Esophagus muscularis mucosa (tissue), 4 donors: ENCODE measurements at regions not wholly inside any gene's neighbourhood (a gene's known extent, or its start where the extent isn't known, plus 50 kb on each side); places are given as distances from the start of the nearest gene placed in this dataset.

Experiments
- DNase-seq: peaks from one replicate; pipeline ENCODE4 v3.0.0-alpha.2; 2017; ENCODE audit errors: extremely low spot score
- H3K27ac ChIP-seq, 4 donors: fragments of 200-600 bp; sonication (generic); replicated peaks in 1 of 4; 1 replicate in 3 of 4; 2 replicates in 1 of 4; pipeline ENCODE4 v1.5.1; 2016 to 2019; ENCODE audit warnings: mild to moderate bottlenecking in 1 of 4
- H3K27me3 ChIP-seq, 4 donors: fragments of 200-600 bp; sonication (generic); one replicate each; pipeline versions ENCODE4 v1.5.1 to v1.6.0; 2016 to 2019
- H3K36me3 ChIP-seq, 4 donors: fragments of 200-600 bp; sonication (generic); one replicate each; pipeline ENCODE4 v1.5.1; 2016 to 2019
- H3K4me1 ChIP-seq, 4 donors: fragments of 200-600 bp; sonication (generic); one replicate each; pipeline ENCODE4 v1.5.1; 2016 to 2019
- H3K4me3 ChIP-seq, 4 donors: fragments of 200-600 bp; sonication (generic); 1 replicate in 2 of 4; 2 replicates in 2 of 4; pipeline ENCODE4 v1.5.1; 2016 to 2019; ENCODE audit warnings: mild to moderate bottlenecking in 4 of 4, moderate library complexity in 1 of 4
- H3K9me3 ChIP-seq, 4 donors: fragments of 200-600 bp; sonication (generic); 1 replicate in 3 of 4; 2 replicates in 1 of 4; pipeline ENCODE4 v1.5.1; 2016 to 2019
- EP300 ChIP-seq: sonication (generic); formaldehyde crosslinking; IDR thresholded peaks from one replicate; pipeline ENCODE4 v1.6.1; 2017; ENCODE audit warnings: antibody characterized with exemption
- POLR2A ChIP-seq: fragments of 450-650 bp; IDR thresholded peaks from one replicate; pipeline ENCODE4 v1.6.1; 2017; ENCODE audit warnings: antibody characterized with exemption, moderate library complexity, mild to moderate bottlenecking, low read depth
- POLR2AphosphoS5 ChIP-seq, 2 donors: sonication (generic); formaldehyde crosslinking; IDR thresholded peaks; one replicate each; pipeline ENCODE4 v1.6.1; 2017; ENCODE audit warnings: antibody characterized with exemption in 2 of 2
- WGBS: methylation state at CpG from one replicate; pipeline ENCODE4 v1.1.5; 2018; 5-methylcytosine and 5-hydroxymethylcytosine counted together
- intact Hi-C: fragments of 100-400 bp; cut with DNase I; formaldehyde crosslinking; loops from one replicate; pipeline ENCODE4 v1.15.1; 2023
- TF ChIP-seq, protein P1 (sequence below), 3 experiments: fragments of 200-600 bp in 2 of 3; fragments of 450-650 bp in 1 of 3; sonication (generic) in 2 of 3; IDR thresholded peaks; one replicate each; pipeline ENCODE4 v1.5.1; 2017 to 2019; ENCODE audit warnings: antibody characterized with exemption in 3 of 3, mild to moderate bottlenecking in 2 of 3, moderate library complexity in 1 of 3

DNA sequence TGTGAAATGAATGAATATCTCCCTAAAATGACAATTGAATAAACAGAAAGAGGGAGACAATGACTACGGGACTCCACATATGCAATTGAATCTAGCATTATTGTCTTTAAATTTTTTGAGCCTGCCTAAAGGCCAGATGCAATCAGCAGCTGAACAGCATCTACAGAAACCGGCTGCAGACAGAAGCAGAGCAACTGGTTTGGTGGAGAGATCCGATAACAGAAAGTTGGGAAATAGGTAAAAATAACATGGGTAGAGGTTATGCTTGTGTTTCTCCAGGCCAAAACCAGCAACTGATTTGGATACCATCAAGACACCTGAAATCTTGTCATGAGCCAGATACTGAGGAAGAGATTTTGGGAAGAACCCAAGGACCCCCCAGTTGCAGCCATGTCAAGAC, 146.6 kb downstream of the ZNF33B start:
- WGBS = 90% methylated on average over 3 of the region's 3 CpGs

GRCh38 chr10:42491001-42491592, 147.3 kb downstream of the ZNF33B start:
- H3K27ac ChIP-seq = no peak overlapping the region
- intact Hi-C loops = no loop called here

More for the DNA sequence above, 146.6 kb downstream of the ZNF33B start:
- Histone ChIP-seq H3K27me3 (no peaks in the 10 kb centered on the region), H3K4me3 (no peak overlapping the region), H3K4me1 (no peaks in the 10 kb centered on the region), H3K36me3 (no peaks in the 10 kb centered on the region), H3K9me3 (no peaks in the 10 kb centered on the region), H3K27ac (no peak overlapping the region)
- intact Hi-C loops = no loop called here
- TF ChIP-seq POLR2AphosphoS5 (IDR thresholded peaks at IDR 0.05) = no peak
- TF ChIP-seq, protein P1, sequence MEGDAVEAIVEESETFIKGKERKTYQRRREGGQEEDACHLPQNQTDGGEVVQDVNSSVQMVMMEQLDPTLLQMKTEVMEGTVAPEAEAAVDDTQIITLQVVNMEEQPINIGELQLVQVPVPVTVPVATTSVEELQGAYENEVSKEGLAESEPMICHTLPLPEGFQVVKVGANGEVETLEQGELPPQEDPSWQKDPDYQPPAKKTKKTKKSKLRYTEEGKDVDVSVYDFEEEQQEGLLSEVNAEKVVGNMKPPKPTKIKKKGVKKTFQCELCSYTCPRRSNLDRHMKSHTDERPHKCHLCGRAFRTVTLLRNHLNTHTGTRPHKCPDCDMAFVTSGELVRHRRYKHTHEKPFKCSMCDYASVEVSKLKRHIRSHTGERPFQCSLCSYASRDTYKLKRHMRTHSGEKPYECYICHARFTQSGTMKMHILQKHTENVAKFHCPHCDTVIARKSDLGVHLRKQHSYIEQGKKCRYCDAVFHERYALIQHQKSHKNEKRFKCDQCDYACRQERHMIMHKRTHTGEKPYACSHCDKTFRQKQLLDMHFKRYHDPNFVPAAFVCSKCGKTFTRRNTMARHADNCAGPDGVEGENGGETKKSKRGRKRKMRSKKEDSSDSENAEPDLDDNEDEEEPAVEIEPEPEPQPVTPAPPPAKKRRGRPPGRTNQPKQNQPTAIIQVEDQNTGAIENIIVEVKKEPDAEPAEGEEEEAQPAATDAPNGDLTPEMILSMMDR (IDR thresholded peaks at IDR 0.05) = no peak
- no peak for TF ChIP-seq EP300
- TF ChIP-seq POLR2A = no peak
- DNase-seq = no peak

DNA sequence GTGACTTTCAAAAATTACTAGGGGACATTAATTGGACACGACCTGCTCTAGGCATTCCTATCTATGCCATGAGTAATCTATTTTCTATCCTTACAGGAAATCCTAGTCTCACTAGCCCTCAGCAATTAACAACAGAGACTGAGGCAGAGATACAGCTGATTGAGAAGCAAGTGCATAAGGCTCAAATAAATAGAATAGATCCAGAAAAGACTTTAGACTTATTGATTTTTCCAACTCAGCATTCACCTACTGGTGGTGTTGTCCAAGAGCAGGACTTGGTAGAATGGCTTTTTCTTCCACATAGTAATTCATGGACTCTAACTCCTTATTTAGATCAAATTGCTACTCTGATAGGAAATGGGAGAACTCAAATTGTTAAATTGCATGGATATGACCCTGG, 148.0 kb downstream of the ZNF33B start:
- no peak for DNase-seq
- Histone ChIP-seq H3K4me1 (no peaks in the 10 kb centered on the region), H3K4me3 (no peak overlapping the region), H3K9me3 (no peaks in the 10 kb centered on the region), H3K27me3 (no peaks in the 10 kb centered on the region), H3K27ac (no peak overlapping the region), H3K36me3 (no peaks in the 10 kb centered on the region)
- 38% methylated on average over 1 of the region's 1 CpG for WGBS
- intact Hi-C loops = no loop called here
- TF ChIP-seq POLR2A (no peak), EP300 (no peak), POLR2AphosphoS5 (IDR thresholded peaks at IDR 0.05) (no peak)

More at GRCh38 chr10:42491001-42491592, 147.3 kb downstream of the ZNF33B start:
- WGBS = 66% methylated on average over 2 of the region's 2 CpGs
- H3K27me3 ChIP-seq = no peaks in the 10 kb centered on the region
- DNase-seq = no peak
- no peaks in the 10 kb centered on the region for H3K36me3 ChIP-seq
- H3K9me3 ChIP-seq = no peaks in the 10 kb centered on the region
- TF ChIP-seq POLR2AphosphoS5 (IDR thresholded peaks at IDR 0.05) (no peak), EP300 (no peak), POLR2A (no peak)
- TF ChIP-seq, protein P1 (IDR thresholded peaks at IDR 0.05) = no peak
- no peak overlapping the region for H3K4me3 ChIP-seq
- no peaks in the 10 kb centered on the region for H3K4me1 ChIP-seq

DNA sequence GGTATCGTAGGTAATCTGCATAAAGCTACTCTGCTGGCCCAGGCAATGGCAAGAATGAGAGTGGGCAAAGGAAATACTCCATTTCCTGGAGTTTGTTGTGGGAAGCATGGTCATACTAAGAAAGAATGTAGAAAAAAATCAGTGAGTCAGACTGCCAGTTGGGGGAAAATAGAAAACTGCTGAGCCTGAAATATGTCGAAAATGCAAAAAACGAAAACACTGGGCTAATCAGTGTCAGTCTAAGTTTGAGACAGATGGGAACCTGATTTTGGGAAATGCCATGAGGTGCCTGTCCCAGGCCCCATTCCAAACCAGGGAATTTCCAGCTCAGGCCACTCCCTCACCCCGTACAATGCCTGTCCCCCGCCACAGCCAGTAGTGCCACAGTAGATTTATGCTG, 150.0 kb downstream of the ZNF33B start:
- TF ChIP-seq EP300 = no peak
- WGBS = 73% methylated on average over 5 of the region's 5 CpGs
- no peaks in the 10 kb centered on the region for H3K27me3 ChIP-seq
- H3K9me3 ChIP-seq = no peaks in the 10 kb centered on the region
- no peaks in the 10 kb centered on the region for H3K4me1 ChIP-seq
- no peak overlapping the region for H3K27ac ChIP-seq
- no peaks in the 10 kb centered on the region for H3K36me3 ChIP-seq
- intact Hi-C loops = no loop called here
- no peak for DNase-seq
- H3K4me3 ChIP-seq = no peak overlapping the region

GRCh38 chr10:42482411-42482810, 156.0 kb downstream of the ZNF33B start:
- intact Hi-C loops = no loop called here
- Histone ChIP-seq H3K36me3 (no peaks in the 10 kb centered on the region), H3K27me3 (no peaks in the 10 kb centered on the region), H3K9me3 (no peaks in the 10 kb centered on the region), H3K27ac (no peak overlapping the region), H3K4me1 (no peaks in the 10 kb centered on the region), H3K4me3 (no peak overlapping the region)
- DNase-seq = no peak
- TF ChIP-seq POLR2A (no peak), EP300 (no peak), POLR2AphosphoS5 (IDR thresholded peaks at IDR 0.05) (no peak)
- TF ChIP-seq, protein P1 (IDR thresholded peaks at IDR 0.05) = no peak
- WGBS = 85% methylated on average over 1 of the region's 1 CpG

DNA sequence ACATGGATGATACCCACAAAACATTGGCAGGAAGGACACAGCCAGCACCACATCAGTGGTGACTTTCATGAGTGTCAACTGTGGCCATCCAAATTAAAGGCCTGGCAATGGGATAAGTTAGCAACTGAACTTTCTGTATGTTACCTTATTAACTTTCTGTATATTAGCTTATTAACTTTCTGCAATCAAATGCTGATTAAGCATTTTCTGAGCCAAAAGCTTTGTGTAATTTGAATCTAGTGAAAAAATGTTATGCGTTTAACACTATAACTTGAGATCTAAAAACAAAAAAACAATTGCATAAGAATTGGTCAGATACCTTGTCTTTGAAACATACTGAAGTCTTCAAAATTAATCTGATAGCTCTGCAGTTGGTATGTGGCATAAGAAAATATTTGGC, 159.3 kb downstream of the ZNF33B start:
- DNase-seq = no peak
- Histone ChIP-seq H3K27me3 (peaks cover 0 to 24% (median 0%) of the 10 kb centered on the region in 4 donors), H3K36me3 (no peaks in the 10 kb centered on the region), H3K4me1 (peaks cover 0 to 12% (median 8%) of the 10 kb centered on the region in 4 donors), H3K27ac (no peak overlapping the region), H3K9me3 (no peaks in the 10 kb centered on the region), H3K4me3 (no peak overlapping the region)
- TF ChIP-seq POLR2A = no peak
- TF ChIP-seq EP300 = no peak
- TF ChIP-seq, protein P1 (IDR thresholded peaks at IDR 0.05) = no peak
- intact Hi-C loops = no loop called here
- 98% methylated on average over 1 of the region's 1 CpG for WGBS
